HepG2 (cell line): ENCODE measurements at regions not wholly inside any gene's neighbourhood (a gene's known extent, or its start where the extent isn't known, plus 50 kb on each side); places are given as distances from the start of the nearest gene placed in this dataset.
A peak's percentile ranks its signal among the peaks of the same experiment; 100 is the strongest.

ENCODE experiments used
- ATAC-seq: fragments of 200-7000 bp; cut with Tn5 transposase; 3 replicates; pipeline ENCODE4 v1.9.1; 2020; ENCODE audit warnings: mild to moderate bottlenecking, moderate library complexity
- BruUV-seq: library from RNA; stranded (reverse); fragments of 400-500 nt; replicated peaks from 2 replicates; lab custom pipeline; 2021; lab: Mats Ljungman, UMichigan
- CTCF ChIA-PET: fragments of 300-600 bp; formaldehyde crosslinking; extraction: SDS; loops from one replicate; lab custom pipeline; 2021; ENCODE audit warnings: low total read pairs, inconsistent platforms, low intra/inter-chr PET ratio; lab: Yijun Ruan, JAX
- POLR2A ChIA-PET: fragments of 350-600 bp; sonication (Branson Sonifier 250); formaldehyde crosslinking; loops from one replicate; lab custom pipeline; 2020; ENCODE audit warnings: antibody characterized with exemption, inconsistent platforms; lab: Yijun Ruan, JAX
- DNase-seq: peaks from one replicate; pipeline ENCODE4 v3.0.0-alpha.2; 2015; ENCODE audit warnings: low spot score
- FAIRE-seq: peaks from 3 replicates; lab custom pipeline; 2011; peaks lifted over from hg19 to GRCh38; lab: Jason Lieb, UNC
- H2AFZ ChIP-seq: one replicate; pipeline ENCODE4 v1.6.1; 2011; ENCODE audit warnings: low read length, inconsistent platforms
- H3K27ac ChIP-seq: fragments of 300-600 bp; 3 replicates; pipeline ENCODE4 v1.8.0; 2011; ENCODE audit warnings: mixed run types, mild to moderate bottlenecking, mixed read lengths, low read length, inconsistent platforms; ENCODE audit not compliant: insufficient read depth; ENCODE audit errors: extremely low read length
- H3K27me3 ChIP-seq, 2 experiments: fragments of 200-600 bp in 1 of 2; 2 replicates in 1 of 2; 3 replicates in 1 of 2; pipeline versions ENCODE4 v1.6.0 to v1.8.0; 2011; ENCODE audit warnings: low read length in 2 of 2, mild to moderate bottlenecking in 2 of 2, moderate library complexity in 2 of 2, inconsistent platforms in 1 of 2; ENCODE audit not compliant: insufficient read depth in 2 of 2, control insufficient read depth in 1 of 2
- H3K36me3 ChIP-seq, 2 experiments: fragments of 200-600 bp in 1 of 2; replicated peaks in 1 of 2; 2 replicates in 1 of 2; 3 replicates in 1 of 2; pipeline versions ENCODE4 v1.5.1 to v1.8.0; 2011; ENCODE audit warnings: low read length in 2 of 2, inconsistent platforms in 1 of 2; ENCODE audit not compliant: insufficient read depth in 2 of 2, control insufficient read depth in 1 of 2
- H3K4me1 ChIP-seq: 2 replicates; pipeline ENCODE4 v1.5.1; 2012; ENCODE audit warnings: low read length, inconsistent platforms; ENCODE audit not compliant: insufficient read depth
- H3K4me2 ChIP-seq: 2 replicates; pipeline ENCODE4 v1.6.0; 2011; ENCODE audit warnings: low read depth, low read length, inconsistent platforms
- H3K4me3 ChIP-seq, 3 experiments: fragments of 200-600 bp in 1 of 3; sonication (generic), shearing (Covaris generic) in 1 of 3; replicated peaks in 1 of 3; 2 replicates each; pipeline ENCODE4 v1.5.1; 2011 to 2016; ENCODE audit warnings: low read length in 3 of 3, inconsistent platforms in 2 of 3, low read depth in 2 of 3, mild to moderate bottlenecking in 2 of 3, control low read depth in 1 of 3, mixed read lengths in 1 of 3; ENCODE audit not compliant: insufficient read depth in 1 of 3
- H3K79me2 ChIP-seq: one replicate; pipeline ENCODE4 v1.6.1; 2011; ENCODE audit warnings: low read length, inconsistent platforms; ENCODE audit not compliant: insufficient read depth
- H3K9ac ChIP-seq: 2 replicates; pipeline ENCODE4 v1.6.0; 2011; ENCODE audit warnings: mild to moderate bottlenecking, low read depth, low read length, inconsistent platforms; ENCODE audit not compliant: insufficient read depth
- H3K9me3 ChIP-seq: 2 replicates; pipeline ENCODE4 v1.5.1; 2012; ENCODE audit warnings: mild to moderate bottlenecking, low read length
- H4K20me1 ChIP-seq: 2 replicates; pipeline ENCODE4 v1.6.0; 2011; ENCODE audit warnings: inconsistent platforms, mild to moderate bottlenecking, low read length, moderate library complexity; ENCODE audit not compliant: insufficient read depth
- RFX5 ChIP-seq: IDR thresholded peaks from 2 replicates; pipeline ENCODE4 v1.6.1; 2011; ENCODE audit warnings: low read depth, low read length, improper control_type of control experiment
- SMAD3 ChIP-seq: sonication (generic); formaldehyde crosslinking; IDR thresholded peaks from 2 replicates; pipeline ENCODE4 v1.4.0; 2020; ENCODE audit warnings: missing genetic modification reagents
- SMC3 ChIP-seq: IDR thresholded peaks from 2 replicates; pipeline ENCODE4 v1.6.1; 2011; ENCODE audit warnings: low read length, improper control_type of control experiment
- SNAPC5 ChIP-seq: sonication (generic); formaldehyde crosslinking; IDR thresholded peaks from 2 replicates; pipeline ENCODE4 v1.8.1; 2023; ENCODE audit warnings: mild to moderate bottlenecking, missing genetic modification reagents, borderline replicate concordance
- THAP9 ChIP-seq: sonication (generic); formaldehyde crosslinking; IDR thresholded peaks from 2 replicates; pipeline ENCODE4; 2020; ENCODE audit warnings: missing genetic modification reagents, mild to moderate bottlenecking, borderline replicate concordance
- ZFP36L2 ChIP-seq: sonication (generic); formaldehyde crosslinking; IDR thresholded peaks from 2 replicates; pipeline ENCODE4 v1.4.0; 2020; ENCODE audit warnings: missing genetic modification reagents
- ZNF234 ChIP-seq: sonication (generic); formaldehyde crosslinking; conservative IDR thresholded peaks from 2 replicates; pipeline ENCODE4 v1.5.1; 2020; ENCODE audit warnings: mild to moderate bottlenecking, missing genetic modification reagents
- ZNF496 ChIP-seq: sonication (generic); formaldehyde crosslinking; IDR thresholded peaks from 2 replicates; pipeline ENCODE4 v1.8.1; 2023; ENCODE audit warnings: mild to moderate bottlenecking, moderate library complexity, missing genetic modification reagents; ENCODE audit not compliant: insufficient replicate concordance
- WGBS: methylation state at CpG from one replicate; pipeline ENCODE4 v1.1.6; 2017; ENCODE audit warnings: low lambda C conversion rate; 5-methylcytosine and 5-hydroxymethylcytosine counted together
- in situ Hi-C: cut with HindIII; loops from 2 replicates; pipeline ENCODE4 v1.10.0; 2017; ENCODE audit warnings: low pct_unique_long_range_greater_than_20kb; ENCODE audit not compliant: extremely low pct_ligation_motif_present
- intact Hi-C: fragments of 100-400 bp; cut with micrococcal nuclease; formaldehyde crosslinking; loops from one replicate; pipeline ENCODE4 v1.10.0; 2022; ENCODE audit not compliant: unreplicated experiment

DNA sequence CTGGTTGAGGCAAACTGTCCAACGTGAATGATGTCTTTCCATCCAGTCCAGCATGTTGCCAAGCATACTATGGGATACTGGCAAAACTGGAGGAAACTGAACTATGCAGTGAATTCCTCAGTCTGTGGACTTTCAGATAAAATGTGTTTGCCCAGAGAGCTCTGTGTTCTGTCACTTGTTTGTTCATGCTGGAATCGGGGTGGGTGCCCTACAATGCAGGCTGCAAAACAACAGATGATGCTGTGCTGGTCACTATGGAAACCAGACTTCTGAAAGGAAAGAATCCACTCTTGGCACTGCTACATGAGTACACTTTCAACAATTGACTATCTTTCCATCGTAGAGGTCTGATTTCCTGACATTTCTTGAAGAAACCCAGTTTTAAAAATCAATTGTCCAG lies 272.5 kb upstream of the ARHGEF26 start:
- H3K4me1 ChIP-seq: no peaks in the 10 kb centered on the region
- H3K79me2 ChIP-seq: no peaks in the 10 kb centered on the region
- no peaks in the 10 kb centered on the region for H3K27me3 ChIP-seq
- ATAC-seq (peak; percentile 83), DNase-seq (peak; percentile 48), FAIRE-seq (no peak)
- H3K4me2 ChIP-seq: no peak overlapping the region
- POLR2A ChIA-PET: no interaction called here
- H3K4me3 ChIP-seq: no peak overlapping the region
- H3K36me3 ChIP-seq: no peaks in the 10 kb centered on the region
- intact Hi-C loops (no loop called here), in situ Hi-C loops (no loop called here)
- H3K27ac ChIP-seq: no peak overlapping the region
- no peak overlapping the region for H2AFZ ChIP-seq
- no peaks in the 10 kb centered on the region for H4K20me1 ChIP-seq
- TF ChIP-seq ZNF496 (CRISPR knock-in tag) (no peak), SMAD3 (no peak), THAP9 (CRISPR knock-in tag) (no peak), SMC3 (no peak), ZNF234 (CRISPR knock-in tag) (no peak), ZFP36L2 (CRISPR knock-in tag) (no peak), RFX5 (0 out of 2 replicates have a peak, but pooled peaks have one; percentile 17), SNAPC5 (CRISPR knock-in tag) (no peak)
- CTCF ChIA-PET: no interaction called here
- H3K9me3 ChIP-seq: no peaks in the 10 kb centered on the region
- no peak overlapping the region for H3K9ac ChIP-seq
- BruUV-seq: no TSS peak
- 0% methylated on average over 3 of the region's 3 CpGs for WGBS
